Lower lobe of right lung (tissue), 2 donors: ENCODE measurements at regions not wholly inside any gene's neighbourhood (a gene's known extent, or its start where the extent isn't known, plus 50 kb on each side); places are given as distances from the start of the nearest gene placed in this dataset.

Experiments used
- ATAC-seq, 2 donors: fragments of 200-7000 bp; cut with Tn5 transposase; one replicate each; pipeline ENCODE4 v1.9.1; 2020 to 2022; ENCODE audit warnings: mild to moderate bottlenecking in 2 of 2, moderate library complexity in 2 of 2
- DNase-seq: peaks from one replicate; pipeline ENCODE4 v3.0.0-alpha.2; 2020
- H3K27ac ChIP-seq: fragments of 200-600 bp; one replicate; pipeline ENCODE4 v1.8.0; 2022
- H3K27me3 ChIP-seq: fragments of 200-600 bp; one replicate; pipeline ENCODE4 v1.8.0; 2022; ENCODE audit warnings: low read depth
- H3K36me3 ChIP-seq: fragments of 200-600 bp; one replicate; pipeline ENCODE4 v1.8.0; 2022; ENCODE audit warnings: mild to moderate bottlenecking
- H3K4me1 ChIP-seq: fragments of 200-600 bp; one replicate; pipeline ENCODE4 v1.8.0; 2022
- H3K4me3 ChIP-seq: fragments of 200-600 bp; one replicate; pipeline ENCODE4 v1.8.0; 2022; ENCODE audit warnings: mild to moderate bottlenecking
- H3K9me3 ChIP-seq: fragments of 200-600 bp; one replicate; pipeline ENCODE4 v1.8.0; 2022
- intact Hi-C: fragments of 100-400 bp; cut with DNase I; formaldehyde crosslinking; loops from one replicate; pipeline ENCODE4 v1.11.0; 2022
- TF ChIP-seq, protein P1 (sequence below): fragments of 200-600 bp; IDR thresholded peaks from one replicate; pipeline ENCODE4 v1.8.0; 2022; ENCODE audit warnings: antibody characterized with exemption, mild to moderate bottlenecking
- donor health status: DM: no; HTN: yes; CAD: no; lungs with severe emphysema.

DNA sequence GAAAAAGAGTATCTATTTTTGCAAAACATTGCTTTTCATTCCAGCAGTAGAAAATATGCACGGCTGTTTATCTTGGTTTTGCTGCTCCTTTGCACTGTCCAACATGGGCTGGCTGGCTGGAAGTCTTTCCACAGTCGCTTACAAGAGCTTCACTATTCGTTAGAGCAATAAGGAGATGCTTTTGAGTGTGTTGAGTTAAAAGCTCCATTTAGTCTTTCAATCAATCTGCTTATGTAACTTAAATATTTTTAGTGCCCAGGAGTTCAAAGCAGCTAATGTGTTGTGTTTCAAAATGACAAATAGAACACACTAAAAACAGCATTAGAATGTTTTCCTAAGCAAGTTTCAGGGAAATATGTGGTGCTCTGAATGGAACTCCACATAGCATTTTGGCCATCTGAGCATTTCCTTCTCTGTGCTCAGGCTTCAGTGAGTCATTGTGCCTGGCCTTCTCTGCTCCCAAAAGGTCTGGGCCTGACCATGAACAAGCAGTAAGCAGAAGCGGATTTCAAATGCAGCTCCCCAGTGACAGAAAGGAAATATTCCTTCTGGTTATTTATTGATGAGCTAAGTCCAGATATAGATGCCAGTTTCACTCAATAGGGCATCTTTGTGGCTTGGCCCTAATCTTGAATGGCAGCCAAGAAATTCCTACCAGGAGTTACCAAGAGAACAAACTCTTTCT is 580.3 kb downstream of the TENT5A start:
- no peaks in the 10 kb centered on the region for H3K4me1 ChIP-seq
- peak; percentile 44 to 59 for ATAC-seq
- no peak overlapping the region for H3K4me3 ChIP-seq
- DNase-seq = no peak
- H3K9me3 ChIP-seq = no peaks in the 10 kb centered on the region
- intact Hi-C loops = no loop called here
- H3K36me3 ChIP-seq = no peaks in the 10 kb centered on the region
- TF ChIP-seq, protein P1, sequence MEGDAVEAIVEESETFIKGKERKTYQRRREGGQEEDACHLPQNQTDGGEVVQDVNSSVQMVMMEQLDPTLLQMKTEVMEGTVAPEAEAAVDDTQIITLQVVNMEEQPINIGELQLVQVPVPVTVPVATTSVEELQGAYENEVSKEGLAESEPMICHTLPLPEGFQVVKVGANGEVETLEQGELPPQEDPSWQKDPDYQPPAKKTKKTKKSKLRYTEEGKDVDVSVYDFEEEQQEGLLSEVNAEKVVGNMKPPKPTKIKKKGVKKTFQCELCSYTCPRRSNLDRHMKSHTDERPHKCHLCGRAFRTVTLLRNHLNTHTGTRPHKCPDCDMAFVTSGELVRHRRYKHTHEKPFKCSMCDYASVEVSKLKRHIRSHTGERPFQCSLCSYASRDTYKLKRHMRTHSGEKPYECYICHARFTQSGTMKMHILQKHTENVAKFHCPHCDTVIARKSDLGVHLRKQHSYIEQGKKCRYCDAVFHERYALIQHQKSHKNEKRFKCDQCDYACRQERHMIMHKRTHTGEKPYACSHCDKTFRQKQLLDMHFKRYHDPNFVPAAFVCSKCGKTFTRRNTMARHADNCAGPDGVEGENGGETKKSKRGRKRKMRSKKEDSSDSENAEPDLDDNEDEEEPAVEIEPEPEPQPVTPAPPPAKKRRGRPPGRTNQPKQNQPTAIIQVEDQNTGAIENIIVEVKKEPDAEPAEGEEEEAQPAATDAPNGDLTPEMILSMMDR = no peak
- peak overlapping the region; percentile 39 for H3K27ac ChIP-seq
- H3K27me3 ChIP-seq = no peaks in the 10 kb centered on the region

- intact Hi-C loops = no loop called here
- DNase-seq (no peak), ATAC-seq (no peak)
- H3K27ac ChIP-seq = no peak overlapping the region
- H3K4me3 ChIP-seq = no peak overlapping the region
- TF ChIP-seq, protein P1 = no peak
- no peaks in the 10 kb centered on the region for H3K9me3 ChIP-seq
- H3K27me3 ChIP-seq = no peaks in the 10 kb centered on the region
- H3K4me1 ChIP-seq = no peaks in the 10 kb centered on the region
- H3K36me3 ChIP-seq = no peaks in the 10 kb centered on the region
Observed at GRCh38 chr6:81169166-81169565, 583.3 kb downstream of the TENT5A start.

- no peak for DNase-seq
- H3K36me3 ChIP-seq = no peaks in the 10 kb centered on the region
- no peaks in the 10 kb centered on the region for H3K4me1 ChIP-seq
- no peak overlapping the region for H3K4me3 ChIP-seq
- intact Hi-C loops = no loop called here
- no peak for ATAC-seq
- H3K27me3 ChIP-seq = no peaks in the 10 kb centered on the region
- TF ChIP-seq, protein P1 = no peak
- no peak overlapping the region for H3K27ac ChIP-seq
- no peaks in the 10 kb centered on the region for H3K9me3 ChIP-seq
Observed at GRCh38 chr6:81166770-81167169, 585.7 kb downstream of the TENT5A start.

GRCh38 chr6:81158956-81159355 is 593.5 kb downstream of the TENT5A start:
- no peaks in the 10 kb centered on the region for H3K4me1 ChIP-seq
- H3K9me3 ChIP-seq = no peaks in the 10 kb centered on the region
- intact Hi-C loops = no loop called here
- no peak for ATAC-seq
- H3K4me3 ChIP-seq = no peak overlapping the region
- no peak overlapping the region for H3K27ac ChIP-seq
- H3K27me3 ChIP-seq = no peaks in the 10 kb centered on the region
- DNase-seq = no peak
- no peaks in the 10 kb centered on the region for H3K36me3 ChIP-seq
- TF ChIP-seq, protein P1 = no peak

- intact Hi-C loops = no loop called here
- Histone ChIP-seq H3K36me3 (no peaks in the 10 kb centered on the region), H3K27ac (no peak overlapping the region), H3K9me3 (peaks cover 11% of the 10 kb centered on the region), H3K4me3 (no peak overlapping the region), H3K27me3 (no peaks in the 10 kb centered on the region), H3K4me1 (no peaks in the 10 kb centered on the region)
- DNase-seq (no peak), ATAC-seq (no peak)
- TF ChIP-seq, protein P1 = no peak
Observed at GRCh38 chr6:81148751-81149150, 603.7 kb downstream of the TENT5A start.
